Stimulated activated CD4-positive, alpha-beta T cell treated with anti-CD3 and anti-CD28 coated beads, Interleukin-2, amount 100 ng/mL, for 24 hours (primary cell): ENCODE measurements at regions not wholly inside any gene's neighbourhood (a gene's known extent, or its start where the extent isn't known, plus 50 kb on each side); places are given as distances from the start of the nearest gene placed in this dataset.

ENCODE experiments used
- DNase-seq, 2 donors: peaks; one replicate each; pipeline ENCODE4 v3.0.0-alpha.2; 2020

DNA sequence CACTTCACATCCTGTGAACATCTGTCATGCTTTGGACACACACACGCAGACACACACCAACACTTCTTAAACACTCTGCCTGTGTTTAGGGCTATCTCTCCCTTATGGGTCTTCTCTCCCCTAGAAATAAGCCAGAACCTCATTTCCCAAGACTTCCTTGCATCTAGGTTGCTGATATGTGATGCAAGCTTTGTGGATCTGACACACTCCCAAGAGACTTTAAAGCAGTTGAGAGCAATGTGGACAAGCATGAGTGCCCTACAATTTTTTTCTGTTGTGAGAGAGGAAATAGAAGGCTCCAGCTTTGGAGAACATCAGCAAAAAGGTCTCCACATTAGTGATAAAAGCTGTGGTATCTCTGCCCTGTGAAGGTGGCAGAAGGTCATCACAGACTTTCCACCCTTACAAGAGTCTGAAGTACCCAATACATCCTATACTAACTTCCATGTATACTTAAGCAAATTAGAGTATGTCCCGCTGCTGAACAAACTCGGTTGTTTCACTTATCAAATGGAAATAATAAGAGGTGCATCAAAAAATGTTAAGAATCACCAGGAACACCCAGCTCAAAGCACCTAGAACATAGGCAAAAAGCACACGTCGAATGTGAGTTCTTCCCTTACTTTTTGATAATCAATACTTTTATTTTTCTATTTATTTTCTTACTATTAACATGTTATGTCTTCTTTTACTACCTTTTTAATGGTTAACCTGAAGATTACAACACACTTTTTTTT, 267.6 kb downstream of the SETD4 start:
- no peak for DNase-seq

DNA sequence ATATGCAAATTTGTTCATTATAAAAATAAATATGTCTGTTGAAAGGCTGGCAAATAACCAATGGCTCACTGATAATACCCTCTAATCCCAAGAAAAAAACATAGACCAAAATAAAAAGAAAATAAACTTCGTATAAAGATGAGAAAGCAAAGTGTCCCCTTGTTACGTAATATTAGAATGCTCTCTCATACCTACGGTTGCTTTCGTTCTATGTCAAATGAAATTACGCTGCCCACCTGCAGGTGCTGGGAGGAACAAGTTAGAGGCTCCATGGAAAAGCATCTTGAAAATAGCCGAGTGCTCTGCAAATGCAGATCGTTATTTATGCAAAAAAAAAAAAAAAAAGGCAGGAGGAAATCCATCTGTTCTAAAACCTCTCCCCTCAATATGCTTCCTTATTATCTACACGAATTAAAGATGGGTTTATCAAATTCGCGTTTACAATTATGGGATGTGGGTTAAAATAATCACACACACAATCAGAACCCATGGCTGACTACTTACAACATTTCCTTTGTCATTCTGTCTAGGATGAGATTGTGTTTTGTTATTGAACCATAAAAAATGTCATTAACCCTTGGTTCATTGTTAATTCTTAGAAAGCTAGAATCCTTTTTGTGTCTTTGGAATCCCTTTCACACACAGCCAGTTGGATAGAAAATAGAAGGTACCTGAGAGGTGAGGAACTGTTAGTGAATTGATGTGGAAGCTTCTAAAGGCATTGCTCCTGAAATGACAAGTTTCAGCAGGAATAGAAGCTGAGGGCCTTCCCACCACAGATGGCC, 268.6 kb downstream of the SETD4 start:
- DNase-seq: no peak

GRCh38 chr21:35783721-35784120, 276.6 kb downstream of the SETD4 start:
- no peak for DNase-seq

DNA sequence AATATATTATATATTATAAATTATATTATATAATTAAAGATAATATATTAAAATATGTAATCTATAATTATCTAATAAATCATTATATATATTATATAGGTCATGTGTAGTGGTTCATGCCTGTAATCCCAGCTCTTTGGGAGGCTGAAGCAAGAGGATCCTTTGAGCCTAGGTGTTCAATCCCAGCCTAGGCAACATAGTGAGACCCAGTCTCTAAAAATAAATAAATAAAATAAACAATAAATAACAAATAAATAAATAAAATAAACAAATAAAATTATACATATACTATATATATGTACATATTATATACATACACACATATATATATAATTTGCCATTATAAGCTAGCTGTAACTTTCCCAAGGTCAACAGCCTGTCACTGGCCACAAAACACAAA, 277.7 kb downstream of the SETD4 start:
- DNase-seq: no peak

DNA sequence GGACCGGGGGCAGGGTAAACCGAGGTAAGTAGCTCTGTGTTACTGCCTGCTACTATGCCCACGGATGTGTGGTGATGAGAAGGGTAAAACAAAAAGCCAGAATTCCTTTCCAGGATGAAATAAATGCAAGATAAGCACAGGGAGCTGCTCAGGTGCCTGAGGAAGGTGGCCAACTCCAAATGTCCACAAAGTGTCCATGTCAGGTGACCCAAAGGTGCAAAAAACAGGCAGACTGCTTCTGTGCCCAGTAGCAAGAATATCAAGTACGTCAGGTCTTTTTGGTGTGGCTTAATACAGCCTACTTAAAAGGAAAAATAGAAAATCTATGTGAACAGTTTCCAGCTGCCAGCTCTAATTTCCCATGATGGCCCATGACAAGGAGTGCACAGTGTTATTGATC, 279.3 kb downstream of the SETD4 start:
- no peak for DNase-seq

DNA sequence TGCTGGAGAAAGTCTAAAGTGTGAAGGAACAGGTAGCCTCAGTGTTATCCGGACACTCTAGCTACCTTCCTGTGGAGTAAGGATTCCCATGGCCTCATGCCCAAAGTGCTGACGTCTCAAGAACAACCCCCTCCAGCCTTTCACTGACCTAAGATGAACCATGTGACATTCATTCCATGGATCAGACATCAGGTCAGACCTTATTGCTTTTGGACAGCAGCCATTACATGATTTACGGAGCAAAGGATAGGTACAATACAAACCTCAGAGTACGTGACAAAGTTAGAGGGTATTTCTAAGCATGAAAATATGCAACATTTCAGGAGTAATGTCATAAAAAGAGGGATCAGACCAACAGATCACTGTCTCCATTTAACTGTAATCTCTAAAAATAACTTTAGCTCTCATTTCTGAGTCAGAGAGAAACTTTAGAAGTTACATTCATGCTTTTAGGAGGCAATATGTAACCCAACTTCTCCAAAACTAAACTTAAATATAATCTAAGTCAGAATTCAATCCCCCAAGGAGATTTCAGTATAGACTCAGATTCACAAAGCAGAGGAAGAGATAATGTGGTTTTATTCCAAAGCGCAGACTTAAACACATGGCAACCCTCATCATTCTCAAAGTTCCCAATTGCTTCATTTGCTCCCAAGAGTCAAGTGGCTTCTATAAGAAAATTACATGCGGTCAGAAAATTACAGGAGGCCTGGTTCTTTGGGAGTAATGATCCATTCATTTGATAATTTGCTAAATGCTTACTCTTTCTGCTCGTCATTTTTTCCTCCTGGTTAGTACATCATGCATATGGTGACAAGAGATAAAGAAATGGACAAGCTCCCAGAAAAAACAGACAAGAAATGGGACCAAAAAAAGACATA, 280.4 kb downstream of the SETD4 start:
- no peak for DNase-seq

- DNase-seq: no peak
These were observed 281.2 kb downstream of the SETD4 start for GRCh38 chr21:35779167-35779566.

- no peak for DNase-seq
These were observed 283.2 kb downstream of the SETD4 start for GRCh38 chr21:35777081-35777480.

DNA sequence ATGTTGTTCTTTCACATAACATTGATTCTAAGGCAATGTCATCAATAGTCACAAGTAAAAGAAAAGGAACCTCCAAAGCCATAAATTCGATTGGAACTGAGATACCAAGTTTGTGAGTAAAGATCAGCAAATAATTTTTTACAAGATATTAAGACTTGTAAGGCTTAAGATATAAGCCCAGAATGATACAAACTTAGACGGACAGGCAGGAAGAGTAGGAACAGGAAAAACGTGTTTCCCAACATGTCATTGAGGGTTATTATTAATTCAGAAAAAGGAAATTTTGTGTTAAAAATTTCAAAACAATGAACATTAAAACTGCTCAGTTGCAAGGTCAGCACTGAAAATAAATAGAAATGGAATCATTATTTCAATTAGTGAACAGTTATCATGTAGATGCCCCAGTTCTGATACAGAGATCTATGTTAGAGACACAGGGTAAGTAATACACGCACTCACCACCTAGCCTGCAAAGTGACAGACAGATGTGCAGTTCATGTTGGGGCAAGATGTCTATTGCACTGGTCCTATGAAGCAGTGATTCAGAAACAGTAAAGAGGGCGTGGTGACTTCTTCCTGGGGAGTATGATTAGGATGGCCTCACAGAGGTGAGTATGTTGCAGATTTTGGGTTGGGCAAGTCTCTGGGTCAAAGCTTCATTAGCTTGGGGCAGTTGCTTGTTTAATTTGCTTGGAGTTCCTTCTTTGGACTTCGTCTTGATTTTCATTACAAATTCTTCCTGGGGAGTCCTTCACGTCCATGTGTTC, 284.4 kb downstream of the SETD4 start:
- DNase-seq: no peak

GRCh38 chr21:35770101-35770945, 290.0 kb downstream of the SETD4 start:
- DNase-seq: no peak

GRCh38 chr21:35768187-35768586, 292.1 kb downstream of the SETD4 start:
- no peak for DNase-seq

- DNase-seq: no peak
These were observed 295.7 kb downstream of the SETD4 start for GRCh38 chr21:35764586-35764985.

- DNase-seq: no peak
These were observed 296.2 kb downstream of the SETD4 start for GRCh38 chr21:35764077-35764476.

DNA sequence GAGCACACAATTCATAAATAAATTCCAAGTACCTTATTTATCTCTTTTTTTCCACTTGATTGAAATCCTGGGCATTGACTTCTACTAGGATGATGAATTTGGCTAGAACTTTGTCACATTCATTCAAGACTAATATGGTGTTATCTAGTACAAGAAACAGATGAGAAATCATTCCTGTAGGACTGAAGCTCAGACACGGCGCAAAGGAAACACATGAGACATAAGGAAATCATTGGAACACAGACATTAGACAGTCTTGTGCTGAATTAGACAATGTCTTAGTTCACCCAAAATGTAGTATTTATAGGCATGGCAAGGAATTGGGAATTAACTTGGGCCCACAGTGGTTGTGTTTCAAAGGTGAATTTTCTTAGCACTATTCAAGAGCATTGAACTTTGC, 305.7 kb downstream of the SETD4 start:
- DNase-seq: no peak

DNA sequence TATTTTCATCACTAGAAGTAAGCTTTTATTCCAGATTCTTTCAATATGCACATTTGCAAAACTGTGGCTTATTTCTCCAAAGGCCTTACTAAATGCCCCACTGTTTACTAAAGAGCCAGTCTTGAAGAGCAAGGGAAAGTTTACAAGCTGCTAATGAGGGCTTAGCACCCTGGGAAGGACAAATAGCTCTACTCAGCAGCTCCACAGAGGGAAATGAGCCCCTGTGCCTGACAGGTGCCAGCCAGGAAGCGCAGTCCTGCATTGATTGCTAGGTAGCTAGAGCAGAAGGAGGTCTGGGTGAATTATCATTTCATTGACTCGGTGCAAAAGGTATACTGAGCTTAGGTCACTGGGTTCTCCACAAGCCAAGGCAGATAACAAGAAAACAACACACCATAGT, 307.0 kb downstream of the SETD4 start:
- no peak for DNase-seq

DNA sequence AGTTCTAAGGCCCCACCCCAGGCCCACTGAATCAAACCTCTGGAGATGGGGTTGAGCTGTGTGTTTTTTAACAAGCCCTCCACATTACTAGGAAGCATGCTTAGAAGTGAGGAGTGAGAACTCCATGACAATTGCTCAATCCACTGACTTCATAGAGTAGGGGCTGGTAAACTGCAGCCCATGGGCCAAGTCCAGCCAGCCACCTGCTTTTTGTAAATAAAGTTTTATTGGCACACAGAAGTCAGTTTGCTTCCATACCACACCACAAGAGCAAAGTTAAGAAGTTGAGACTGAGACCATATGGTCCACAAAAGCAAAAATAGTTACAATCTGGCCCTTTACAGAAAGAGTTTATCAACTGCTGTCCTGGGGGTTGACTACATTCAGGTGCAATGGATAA, 309.2 kb downstream of the SETD4 start:
- no peak for DNase-seq

DNA sequence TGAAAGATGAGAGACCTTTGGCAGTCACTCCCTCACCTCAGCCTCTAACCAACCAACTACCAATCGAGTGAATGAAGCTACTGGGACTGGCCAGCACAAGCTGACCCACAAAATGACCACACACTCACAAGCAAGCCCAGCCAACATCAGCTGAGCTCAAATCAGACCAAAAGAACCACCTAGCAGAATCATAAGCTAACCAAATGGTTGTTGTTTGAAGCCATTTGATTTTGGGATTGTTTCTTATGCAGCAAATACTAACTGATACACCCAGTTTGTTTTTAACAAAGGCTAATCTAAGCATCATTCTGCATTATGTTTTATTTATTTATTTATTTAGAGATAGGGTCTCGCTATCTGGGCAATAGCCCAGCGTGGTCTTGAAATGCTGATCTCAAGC, 310.4 kb downstream of the SETD4 start:
- DNase-seq: no peak

DNA sequence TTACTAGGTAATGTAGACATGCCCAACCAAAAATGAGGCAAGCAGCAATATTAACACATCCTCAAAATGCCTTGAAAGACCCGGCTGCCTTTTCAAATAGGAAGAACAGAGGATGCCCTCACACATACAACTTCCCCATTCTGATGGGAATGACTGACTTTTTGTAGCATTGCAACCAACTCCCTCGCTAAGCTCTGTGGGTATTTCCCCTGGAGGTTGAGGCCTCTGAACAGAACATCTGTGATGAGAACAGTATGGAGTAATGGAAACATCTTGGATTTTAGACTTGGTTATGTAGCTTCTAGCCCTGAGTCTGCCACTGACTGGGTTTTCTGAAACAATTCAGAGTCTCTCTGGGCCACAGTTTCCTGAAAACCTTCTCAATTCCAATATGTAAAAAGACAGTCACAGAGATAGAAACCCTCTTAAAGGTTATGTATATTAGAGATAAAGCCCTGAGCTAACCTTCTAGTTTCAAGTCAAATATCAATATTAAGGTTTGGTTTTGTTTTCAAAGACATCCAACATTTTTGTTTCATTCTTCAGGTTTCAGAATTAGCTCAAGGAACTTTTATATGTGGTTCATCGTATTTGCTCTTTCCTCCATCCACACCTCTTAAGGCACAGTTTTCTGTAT, 311.5 kb downstream of the SETD4 start:
- no peak for DNase-seq

DNA sequence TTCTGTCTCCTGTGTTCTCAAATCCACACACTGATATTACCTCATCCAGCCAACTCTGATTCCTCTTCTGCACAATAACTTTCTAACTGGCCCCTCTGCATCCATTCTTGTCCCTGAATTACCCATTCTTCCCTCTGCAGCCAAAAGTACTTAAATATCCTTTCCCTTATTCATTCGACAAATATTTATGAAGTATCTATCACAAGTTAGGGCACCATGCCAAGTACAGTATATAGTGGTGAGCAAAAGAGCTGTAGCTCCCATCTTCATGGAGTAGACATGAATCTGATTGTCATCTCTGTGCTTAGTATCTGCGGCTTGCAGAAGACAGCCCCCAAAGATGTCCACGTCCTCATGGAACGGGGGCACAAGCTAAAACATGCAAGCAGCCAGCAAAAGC, 316.8 kb downstream of the SETD4 start:
- no peak for DNase-seq

GRCh38 chr21:35738347-35738961, 321.9 kb downstream of the SETD4 start:
- DNase-seq: no peak

- DNase-seq: no peak
These were observed 322.4 kb downstream of the SETD4 start for GRCh38 chr21:35737899-35738346.
